ENCODE measurements at regions not wholly inside any gene's neighbourhood (a gene's known extent, or its start where the extent isn't known, plus 50 kb on each side); places are given as distances from the start of the nearest gene placed in this dataset.

GRCh38 chr14:40417777-40418401 lies 985.7 kb upstream of the FBXO33 start:
- TF ChIP-seq CTCF (IDR thresholded peaks at IDR 0.05; ENCODE audit: control insufficient read depth, extremely low read depth, insufficient read depth): peak; percentile 96
- H3K4me3 ChIP-seq (ENCODE audit: low read depth, low read length): peak overlapping the region; percentile 43
- peak; percentile 4 for DNase-seq (ENCODE audit: low read depth)

- DNase-seq (ENCODE audit: low read depth): no peak
- no peak overlapping the region for H3K4me3 ChIP-seq (ENCODE audit: low read depth, low read length)
- no peak for TF ChIP-seq CTCF (IDR thresholded peaks at IDR 0.05; ENCODE audit: control insufficient read depth, extremely low read depth, insufficient read depth)
These were observed 984.3 kb upstream of the FBXO33 start for GRCh38 chr14:40416565-40416964.

- TF ChIP-seq CTCF (IDR thresholded peaks at IDR 0.05; ENCODE audit: control insufficient read depth, extremely low read depth, insufficient read depth): no peak
These were observed 982.2 kb upstream of the FBXO33 start for GRCh38 chr14:40414386-40414785.

GRCh38 chr14:40413136-40413535 lies 980.9 kb upstream of the FBXO33 start:
- no peak for TF ChIP-seq CTCF (IDR thresholded peaks at IDR 0.05; ENCODE audit: control insufficient read depth, extremely low read depth, insufficient read depth)
- no peak overlapping the region for H3K4me3 ChIP-seq (ENCODE audit: low read depth, low read length)
- no peak for DNase-seq (ENCODE audit: low read depth)

More at GRCh38 chr14:40414386-40414785, 982.2 kb upstream of the FBXO33 start:
- peak; percentile 88 for DNase-seq (ENCODE audit: low read depth)
- no peak overlapping the region for H3K4me3 ChIP-seq (ENCODE audit: low read depth, low read length)

GRCh38 chr14:40410708-40411107 lies 978.5 kb upstream of the FBXO33 start:
- no peak overlapping the region for H3K4me3 ChIP-seq (ENCODE audit: low read depth, low read length)
- TF ChIP-seq CTCF (IDR thresholded peaks at IDR 0.05; ENCODE audit: control insufficient read depth, extremely low read depth, insufficient read depth): no peak
- no peak for DNase-seq (ENCODE audit: low read depth)

- TF ChIP-seq CTCF (IDR thresholded peaks at IDR 0.05; ENCODE audit: control insufficient read depth, extremely low read depth, insufficient read depth): no peak
- no peak for DNase-seq (ENCODE audit: low read depth)
- no peak overlapping the region for H3K4me3 ChIP-seq (ENCODE audit: low read depth, low read length)
These were observed 970.7 kb upstream of the FBXO33 start for GRCh38 chr14:40402957-40403356.

- no peak for DNase-seq (ENCODE audit: low read depth)
- H3K4me3 ChIP-seq (ENCODE audit: low read depth, low read length): no peak overlapping the region
- TF ChIP-seq CTCF (IDR thresholded peaks at IDR 0.05; ENCODE audit: control insufficient read depth, extremely low read depth, insufficient read depth): no peak
These were observed 966.7 kb upstream of the FBXO33 start for GRCh38 chr14:40398981-40399380.

Data from LNCaP clone FGC (cell line).